HG02970 (cell line): ENCODE measurements at regions not wholly inside any gene's neighbourhood (a gene's known extent, or its start where the extent isn't known, plus 50 kb on each side); places are given as distances from the start of the nearest gene placed in this dataset.
"Not testable (repeated sequence)": the region's sequence is repeated elsewhere in the genome, so short reads cannot be mapped to it uniquely, and the experiment has no call there.

Experiments used
- ATAC-seq: cut with Tn5 transposase; IDR thresholded peaks from one replicate; pipeline ENCODE4 v1.9.1; 2021; ENCODE audit warnings: mild to moderate bottlenecking, moderate library complexity, moderate number of reproducible peaks; ENCODE audit not compliant: unreplicated experiment, low FRiP score

DNA sequence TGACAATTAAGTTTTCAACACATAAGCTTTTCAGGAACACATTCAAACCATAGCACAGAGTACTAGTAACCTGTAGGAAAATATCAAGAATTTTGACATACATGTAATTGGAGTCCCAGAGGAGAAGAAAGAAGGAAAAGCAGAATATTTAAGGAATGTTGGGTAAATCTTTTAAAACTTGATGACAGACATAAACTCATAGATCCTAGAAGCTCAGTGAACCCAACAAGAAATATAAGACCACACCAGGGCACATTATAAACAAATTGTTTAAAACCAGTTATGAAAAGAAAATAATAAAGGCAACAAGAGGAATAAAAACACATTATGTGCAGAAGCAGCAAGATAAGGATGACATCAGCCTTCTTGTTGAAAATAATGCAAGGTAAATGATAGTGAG lies 151.5 kb upstream of the ATXN1 start:
- no peak for ATAC-seq

DNA sequence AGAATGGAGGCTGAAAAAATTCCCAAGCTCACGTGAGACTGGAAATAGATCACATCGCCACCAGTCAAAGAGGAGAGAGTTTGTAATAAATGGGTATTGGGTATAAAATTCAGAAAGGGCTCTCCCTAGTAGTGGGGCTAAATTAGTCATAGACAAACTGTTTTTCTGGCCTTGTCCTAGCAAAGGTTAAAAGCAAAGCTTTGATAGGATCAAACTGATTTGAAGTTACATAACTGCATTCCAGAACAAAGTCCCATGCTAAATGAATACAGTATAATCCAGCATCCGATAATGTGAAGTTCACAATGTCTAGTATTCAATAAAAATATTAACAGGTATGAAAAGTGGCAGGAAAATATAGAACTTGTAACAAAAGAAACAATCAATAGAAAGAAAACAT lies 149.8 kb upstream of the ATXN1 start:
- ATAC-seq: no peak

DNA sequence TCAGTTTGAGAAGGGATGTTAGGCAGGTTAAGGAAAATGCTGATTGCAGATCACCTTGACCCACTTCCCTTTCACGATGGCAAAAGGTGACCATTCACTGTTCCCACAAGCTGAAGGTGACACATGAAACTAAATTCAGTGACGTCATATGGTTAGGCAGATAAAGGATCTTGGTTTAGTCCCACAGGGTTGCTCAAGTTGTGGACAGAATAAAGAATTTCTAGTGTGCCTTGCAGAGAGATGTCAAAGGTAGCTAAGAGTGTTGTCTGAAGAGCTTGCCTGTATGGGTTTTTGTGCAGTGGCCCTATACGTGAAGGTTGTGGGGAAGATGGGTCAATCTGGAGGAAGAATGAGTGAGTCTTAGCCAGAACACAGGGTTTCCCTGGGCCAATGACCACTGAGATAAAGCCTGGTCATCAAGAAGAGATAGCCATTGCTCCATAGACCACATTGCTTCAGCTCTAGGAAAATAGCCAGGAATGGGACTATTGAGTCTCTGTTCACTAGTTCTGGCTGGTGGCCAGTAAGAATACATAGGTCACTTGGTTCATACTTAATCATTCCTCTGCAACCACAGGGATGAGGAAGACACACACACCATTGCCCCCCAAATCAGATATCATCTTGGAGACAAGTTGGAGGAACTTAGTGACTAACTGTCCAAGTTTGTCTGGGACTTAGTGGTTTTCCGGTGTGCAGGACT lies 148.5 kb upstream of the ATXN1 start:
- no peak for ATAC-seq

DNA sequence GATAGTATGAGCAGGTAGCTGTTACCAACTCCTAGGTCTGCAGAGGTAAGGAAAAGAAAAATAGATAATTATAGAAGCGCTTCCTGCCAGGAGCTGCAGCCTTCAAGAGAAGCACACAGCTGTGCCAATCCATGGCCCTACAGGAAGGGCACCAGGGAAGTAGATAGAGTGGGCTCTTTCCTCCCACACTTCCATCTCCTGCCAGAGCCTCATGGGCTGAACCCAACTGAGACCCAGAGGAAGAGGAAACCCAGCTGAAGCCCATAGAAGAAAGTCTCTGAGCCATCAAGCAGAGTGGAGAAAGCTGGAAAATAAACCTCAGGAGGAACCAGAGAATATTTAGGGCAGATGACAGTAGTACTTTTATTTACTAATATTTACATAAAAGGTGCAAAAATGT lies 146.7 kb upstream of the ATXN1 start:
- ATAC-seq: no peak

DNA sequence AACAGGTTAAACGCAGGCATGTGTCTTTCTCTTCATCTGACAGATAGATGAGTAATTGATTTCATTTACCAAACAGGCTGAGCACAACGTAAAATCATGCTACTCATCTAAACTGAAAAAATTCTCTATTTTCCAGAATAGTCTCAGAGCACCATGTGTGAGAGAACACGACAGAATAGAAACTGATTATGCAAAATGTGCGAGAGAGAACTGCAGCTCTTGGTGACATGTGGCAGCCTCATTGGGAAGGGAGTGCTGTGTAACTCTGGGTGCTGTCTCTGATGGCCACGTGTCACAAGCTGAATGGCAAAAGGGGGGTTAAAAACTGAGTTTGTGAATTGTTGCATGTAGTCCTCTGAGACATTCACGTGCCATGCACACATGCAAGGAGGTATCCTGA lies 143.7 kb upstream of the ATXN1 start:
- ATAC-seq: no peak

DNA sequence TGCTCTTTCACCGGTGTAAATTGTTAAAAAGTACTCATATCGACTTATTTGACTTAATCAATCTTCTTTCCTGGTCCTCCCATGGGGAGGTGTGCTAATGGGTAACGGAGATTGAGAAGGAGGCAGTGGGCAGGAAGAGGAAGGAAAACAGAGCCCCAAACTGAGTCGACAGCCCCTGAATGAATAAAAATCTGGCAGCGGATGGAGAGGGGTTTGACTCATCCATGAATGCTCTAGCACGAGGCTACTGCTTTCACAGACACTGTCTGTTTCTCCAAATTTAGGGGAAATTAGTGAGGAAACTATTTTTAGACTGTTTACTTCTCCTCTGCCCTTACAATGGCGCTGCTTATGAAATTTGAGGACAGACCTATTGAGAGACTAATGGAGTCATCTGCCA lies 142.2 kb upstream of the ATXN1 start:
- no peak for ATAC-seq

DNA sequence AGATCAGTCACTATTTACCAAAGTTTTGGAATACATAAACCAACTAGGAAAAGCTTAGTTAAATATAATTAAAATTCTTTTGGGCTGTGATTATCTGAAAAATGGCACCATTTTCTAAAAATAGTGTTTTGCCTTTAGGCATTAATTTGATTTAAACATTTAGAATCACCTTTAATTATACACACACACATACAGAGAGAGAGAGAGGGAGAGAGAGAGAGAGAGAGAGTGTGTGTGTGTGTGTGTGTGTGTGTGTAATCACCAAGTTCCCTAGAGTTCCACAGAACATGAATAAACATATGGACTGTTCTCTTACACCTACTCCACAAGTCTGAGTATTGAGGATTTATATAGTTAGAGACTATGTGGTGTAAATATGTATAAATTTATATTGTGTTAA lies 141.2 kb upstream of the ATXN1 start:
- ATAC-seq: no peak

DNA sequence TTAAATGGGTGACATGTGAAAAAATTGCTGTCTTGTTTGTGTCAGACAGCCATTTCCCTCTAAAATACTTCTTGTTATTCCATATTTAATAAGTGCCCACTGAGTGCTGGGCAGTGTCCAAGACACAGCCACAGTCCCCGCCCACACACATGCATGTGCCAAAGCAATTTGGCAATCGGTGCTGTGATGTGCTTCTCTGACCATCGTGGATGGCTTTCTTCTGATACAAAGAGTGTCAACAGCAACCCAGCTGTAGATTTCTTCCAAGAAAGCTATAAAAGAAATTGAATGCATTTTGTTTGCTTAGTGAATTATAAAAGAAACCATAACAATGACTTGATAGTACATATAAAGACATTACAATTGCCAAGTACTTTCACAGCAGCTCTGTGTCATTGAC lies 140.5 kb upstream of the ATXN1 start:
- ATAC-seq: no peak

DNA sequence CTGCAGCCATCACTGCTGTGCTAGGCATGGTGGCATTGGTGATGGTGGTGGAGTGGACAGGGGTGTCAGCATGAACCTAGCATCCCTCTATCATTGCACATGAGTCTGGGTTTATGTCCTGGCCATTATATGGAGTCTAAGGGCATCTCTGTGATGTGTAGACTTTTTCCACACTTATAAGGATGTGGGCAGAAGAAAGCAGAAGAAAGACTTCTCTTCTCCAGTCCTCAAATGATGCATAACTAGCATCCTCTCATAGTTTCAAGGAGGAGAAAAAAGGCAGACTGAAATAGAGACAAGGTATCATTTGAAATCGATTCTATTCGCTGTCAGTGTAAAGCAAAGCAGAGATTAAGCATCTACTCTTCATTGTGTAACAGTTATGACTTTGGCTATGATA lies 140.0 kb upstream of the ATXN1 start:
- ATAC-seq: no peak

DNA sequence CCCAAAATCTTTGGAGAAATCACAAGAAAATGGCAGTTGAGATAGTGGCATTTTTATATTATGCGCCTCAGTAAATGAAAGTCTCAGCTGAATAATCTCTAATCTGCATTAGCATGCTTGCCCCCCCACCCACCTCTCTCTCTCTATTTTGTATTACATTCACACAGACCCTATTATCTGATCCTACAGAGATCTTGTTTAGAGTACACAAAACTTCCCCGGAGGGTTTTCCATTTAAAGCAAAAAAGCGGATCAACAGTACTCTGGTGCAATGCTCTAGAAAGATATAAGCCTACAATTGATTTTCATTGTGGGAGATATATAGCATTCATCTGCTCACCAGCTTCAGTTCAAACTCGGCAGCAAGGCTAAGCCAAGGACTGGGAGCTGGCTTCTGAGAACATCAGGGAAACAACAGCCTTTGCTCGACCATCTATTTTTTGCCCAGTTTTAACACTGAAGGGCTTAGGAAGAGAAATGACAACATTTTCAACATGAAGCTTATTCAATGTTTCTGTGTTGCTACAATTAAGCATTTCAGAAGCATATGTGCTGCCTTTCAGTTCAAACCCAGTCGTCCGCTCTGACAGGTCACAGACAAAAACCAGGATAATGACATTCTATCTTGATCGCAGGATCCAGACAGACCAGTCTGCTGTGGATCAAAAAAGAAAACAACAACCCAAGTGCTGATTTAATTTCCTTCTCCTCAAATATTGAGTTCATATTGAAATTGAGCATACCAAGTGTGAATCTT lies 137.6 kb upstream of the ATXN1 start:
- ATAC-seq: no peak

DNA sequence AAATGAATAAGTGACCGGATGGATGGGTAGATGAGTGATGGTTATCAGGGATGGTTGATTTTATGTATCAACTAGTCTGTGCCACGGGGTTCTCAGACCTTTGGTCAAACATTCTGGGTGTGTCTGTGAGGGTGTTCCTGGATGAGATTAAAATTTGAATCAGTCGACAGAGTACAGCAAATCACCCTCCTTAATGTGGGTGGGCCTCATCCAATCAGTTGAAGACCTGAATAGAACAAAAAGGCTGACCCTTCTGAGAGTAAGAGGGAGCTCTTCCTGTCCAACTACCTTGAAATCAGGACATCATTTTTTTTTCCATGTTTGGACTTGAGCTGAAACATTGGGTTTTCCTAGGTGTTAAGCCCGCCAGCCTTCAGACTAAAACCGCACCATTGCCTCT lies 136.4 kb upstream of the ATXN1 start:
- no peak for ATAC-seq

DNA sequence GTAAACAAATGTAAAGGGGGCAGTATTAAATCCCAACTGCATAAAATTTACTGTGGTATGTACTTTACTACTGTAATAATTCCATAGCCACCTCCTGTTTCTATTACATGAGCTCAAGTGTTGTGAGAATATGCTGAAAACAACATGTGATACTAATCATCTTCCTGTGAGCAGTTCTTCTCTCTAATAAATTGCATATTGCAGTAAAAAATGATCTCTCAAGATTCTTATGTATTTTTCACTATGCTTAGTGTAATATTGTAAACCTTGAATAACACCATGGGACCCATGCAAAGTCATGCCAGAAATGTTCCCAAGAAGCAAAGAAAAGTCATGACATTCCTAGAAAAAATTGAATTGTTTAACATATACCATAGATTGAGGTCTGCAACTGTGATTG lies 133.0 kb upstream of the ATXN1 start:
- no peak for ATAC-seq

DNA sequence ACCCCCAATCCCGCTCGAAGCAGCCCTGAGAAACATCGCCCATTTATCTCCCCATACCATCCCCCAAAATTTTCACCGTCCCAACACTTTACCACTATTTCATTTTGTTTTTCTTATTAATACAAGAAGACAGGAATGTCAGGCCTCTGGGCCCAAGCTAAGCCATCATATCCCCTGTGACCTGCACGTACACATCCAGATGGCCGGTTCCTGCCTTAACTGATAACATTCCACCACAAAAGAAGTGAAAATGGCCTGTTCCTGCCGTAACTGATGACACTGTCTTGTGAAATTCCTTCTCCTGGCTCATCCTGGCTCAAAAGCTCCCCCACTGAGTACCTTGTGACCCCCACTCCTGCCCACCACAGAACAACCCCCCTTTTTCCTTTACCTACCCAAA lies 129.8 kb upstream of the ATXN1 start:
- not testable (repeated sequence) for ATAC-seq

DNA sequence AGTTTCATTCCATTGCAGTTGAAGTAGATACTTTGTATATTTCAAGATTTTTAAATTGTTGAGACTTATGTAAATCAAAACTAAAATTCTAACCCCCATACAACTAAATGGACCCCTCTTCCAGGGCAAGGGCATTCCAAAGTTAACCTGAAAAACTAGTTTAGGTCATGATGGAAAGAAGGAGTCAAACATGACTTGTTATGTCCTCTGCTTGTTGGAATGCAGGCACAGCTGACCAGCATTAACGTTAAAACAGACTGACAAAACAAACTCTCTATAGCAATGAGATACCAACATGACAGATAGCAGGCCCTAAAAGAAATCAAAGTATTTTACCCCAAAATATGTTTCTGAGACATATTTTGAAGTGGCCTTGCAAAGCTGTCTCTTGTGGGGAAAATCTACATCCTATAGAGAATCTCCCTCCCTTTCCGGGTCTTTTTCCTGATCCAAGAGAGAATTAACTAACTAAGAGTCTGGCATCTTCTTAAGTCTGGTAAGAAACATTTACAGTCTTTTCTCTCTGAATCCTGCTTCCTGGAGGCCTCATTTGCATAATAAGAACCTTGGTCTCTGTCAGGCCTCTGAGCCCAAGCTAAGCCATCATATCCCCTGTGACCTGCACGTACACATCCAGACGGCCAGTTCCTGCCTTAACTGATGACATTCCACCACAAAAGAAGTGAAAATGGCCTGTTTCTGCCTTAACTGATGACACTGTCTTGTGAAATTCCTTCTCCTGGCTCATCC lies 124.3 kb upstream of the ATXN1 start:
- ATAC-seq: no peak

DNA sequence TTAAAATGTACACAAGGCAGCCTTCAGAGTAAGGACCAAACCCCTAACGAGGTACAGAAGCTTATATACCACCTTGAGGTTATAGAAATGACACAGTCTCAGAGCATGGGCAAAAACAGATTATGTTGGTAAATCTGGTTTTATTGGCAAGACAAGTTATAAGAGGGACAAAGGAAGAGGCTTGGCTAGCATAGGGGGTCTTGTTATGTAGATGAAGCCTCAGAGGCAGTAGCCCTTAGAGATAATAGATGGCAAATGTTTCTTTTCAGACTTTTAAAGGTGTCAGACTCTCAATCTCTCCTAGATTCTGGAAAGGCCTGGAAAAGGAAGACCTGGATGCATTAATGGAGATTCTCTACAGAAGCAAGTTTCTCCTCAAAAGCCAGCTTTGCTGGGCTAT lies 123.3 kb upstream of the ATXN1 start:
- no peak for ATAC-seq

DNA sequence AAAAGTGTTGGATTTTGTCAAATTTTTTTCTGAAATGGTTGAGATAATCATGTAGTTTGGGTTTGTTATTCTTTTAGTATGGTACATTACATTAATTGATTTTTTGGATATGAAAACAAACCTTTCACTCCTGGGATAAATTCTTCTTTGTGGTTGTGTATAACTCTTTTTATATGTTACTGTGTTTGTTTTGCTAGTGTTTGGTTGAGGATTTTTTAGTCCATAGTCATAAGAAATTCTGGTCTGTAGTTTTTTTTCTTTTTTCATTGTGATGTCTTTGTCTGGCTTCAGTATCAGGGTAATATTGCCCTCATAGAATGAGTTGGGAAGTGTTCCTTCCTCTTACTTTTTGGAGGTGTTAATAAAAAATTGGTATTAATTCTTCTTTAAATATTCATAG lies 122.2 kb upstream of the ATXN1 start:
- ATAC-seq: no peak

DNA sequence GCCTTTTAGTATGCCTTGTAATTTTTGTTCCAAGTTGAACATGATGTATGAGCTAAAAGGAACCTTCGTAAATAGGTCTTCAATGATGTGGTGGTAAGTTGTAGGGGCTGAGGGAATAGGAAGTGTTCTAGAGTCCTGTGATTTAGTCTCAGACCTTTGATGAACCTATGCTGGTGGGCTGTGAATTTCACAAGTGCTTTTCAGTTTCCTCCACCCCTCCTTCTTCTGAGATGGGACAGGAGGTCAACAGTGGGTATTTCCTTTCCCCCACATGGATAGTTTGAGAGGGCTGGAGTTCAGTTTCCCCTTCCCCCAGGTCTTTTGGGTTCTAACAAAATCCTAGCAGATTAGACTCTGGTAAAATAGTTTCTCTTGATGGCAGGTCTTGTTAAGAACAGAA lies 121.0 kb upstream of the ATXN1 start:
- ATAC-seq: no peak

DNA sequence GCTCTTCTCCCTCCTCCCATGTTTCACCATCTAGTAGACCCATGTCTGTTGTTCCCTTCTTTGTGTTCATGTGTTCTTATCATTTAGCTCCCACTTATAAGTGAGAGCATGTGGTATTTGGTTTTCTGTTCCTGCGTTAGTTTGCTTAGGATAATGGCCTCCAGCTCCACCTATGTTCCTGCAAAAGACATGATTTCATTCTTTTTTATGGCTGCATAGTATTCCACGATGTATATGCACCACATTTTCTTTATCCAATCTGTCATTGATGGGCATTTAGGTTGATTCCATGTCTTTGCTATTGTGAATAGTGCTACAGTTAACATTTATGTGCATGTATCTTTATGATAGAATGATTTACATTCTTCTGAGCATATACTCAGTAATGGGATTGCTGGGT lies 115.6 kb upstream of the ATXN1 start:
- ATAC-seq: not testable (repeated sequence)

DNA sequence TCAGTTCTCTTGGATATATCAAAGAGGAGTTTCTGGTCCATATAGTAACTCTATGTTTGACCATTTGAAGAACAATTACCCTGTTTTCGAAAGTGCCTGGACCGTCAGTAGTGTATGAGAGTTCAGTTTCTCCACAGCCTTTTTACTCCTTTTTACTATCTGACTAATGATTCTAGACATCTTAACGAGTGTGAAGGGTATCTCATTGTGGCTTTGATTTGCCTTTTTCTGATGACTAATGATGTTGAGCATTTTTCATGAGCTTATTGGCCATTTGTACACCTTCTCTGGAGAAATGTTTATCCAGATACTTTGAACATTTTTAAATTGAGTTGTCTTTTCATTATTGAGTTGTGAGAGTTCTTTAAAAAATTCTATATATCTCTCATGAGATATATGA lies 114.9 kb upstream of the ATXN1 start:
- ATAC-seq: no peak

DNA sequence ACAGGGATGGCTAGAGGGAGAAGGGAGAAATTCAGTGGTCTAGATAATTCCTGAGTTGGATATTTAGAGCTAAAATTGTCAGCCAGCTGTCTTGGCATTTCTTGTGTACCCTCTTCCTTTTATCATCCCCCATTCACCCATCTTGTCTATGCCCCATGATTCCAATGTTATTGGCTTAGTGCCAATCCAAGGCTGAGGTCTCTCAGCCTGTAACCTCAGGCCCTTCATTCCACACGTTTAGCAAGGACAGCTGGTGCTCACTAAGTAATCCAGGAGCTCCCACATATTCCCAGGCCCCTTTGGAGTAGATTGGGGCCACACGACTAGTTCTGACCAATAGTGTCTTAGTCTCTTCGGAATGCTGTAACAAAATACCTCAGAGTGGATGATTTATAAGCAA lies 112.4 kb upstream of the ATXN1 start:
- no peak for ATAC-seq

DNA sequence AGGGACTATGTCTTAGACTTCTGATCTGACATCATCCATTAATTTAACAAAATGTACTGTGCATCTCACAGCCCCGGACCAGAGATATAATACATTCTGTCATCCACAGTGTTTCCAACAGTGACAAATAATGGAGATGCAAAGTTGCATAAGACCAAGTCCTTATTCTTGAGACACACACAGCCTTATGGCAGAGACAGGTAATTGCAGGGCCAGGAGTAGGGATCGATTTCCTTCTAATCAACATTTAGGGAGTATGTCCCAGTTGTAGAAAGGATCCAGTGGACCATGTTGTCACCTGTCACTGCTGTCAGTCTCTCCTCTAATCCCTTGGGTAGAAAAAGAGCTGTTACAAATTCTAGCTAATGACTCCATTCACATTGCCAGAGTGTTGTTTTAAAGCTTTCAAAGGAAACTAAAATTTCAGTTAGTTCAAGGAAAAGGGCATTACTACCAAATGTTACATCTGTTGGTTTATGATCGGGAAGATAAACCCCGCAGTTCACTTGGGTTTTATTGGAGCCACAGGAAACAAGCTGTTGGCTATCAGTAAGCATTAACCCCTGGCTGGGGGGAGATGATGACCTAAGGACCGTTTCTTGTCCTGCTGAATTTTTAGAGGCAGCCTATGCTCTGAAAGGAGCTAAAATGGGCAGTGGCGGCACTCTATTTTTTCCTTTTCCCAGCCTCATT lies 111.4 kb upstream of the ATXN1 start:
- no peak for ATAC-seq
